Neural progenitor cell (in vitro differentiated cells): ENCODE measurements at regions not wholly inside any gene's neighbourhood (a gene's known extent, or its start where the extent isn't known, plus 50 kb on each side); places are given as distances from the start of the nearest gene placed in this dataset.

Source experiments
- EZH2 ChIP-seq: fragments of 200-600 bp; sonication (generic); IDR thresholded peaks from 2 replicates; pipeline ENCODE4 v1.6.1; 2017; ENCODE audit warnings: antibody characterized with exemption, mild to moderate bottlenecking, moderate library complexity
- EZH2phosphoT487 ChIP-seq: fragments of 200-600 bp; sonication (generic); IDR thresholded peaks from 2 replicates; pipeline ENCODE4 v1.6.1; 2017; ENCODE audit warnings: antibody characterized with exemption
- TF ChIP-seq, protein P1 (sequence below): fragments of 200-600 bp; sonication (generic); IDR thresholded peaks from 2 replicates; pipeline ENCODE4 v1.5.1; 2017; ENCODE audit warnings: antibody characterized with exemption, mild to moderate bottlenecking

DNA sequence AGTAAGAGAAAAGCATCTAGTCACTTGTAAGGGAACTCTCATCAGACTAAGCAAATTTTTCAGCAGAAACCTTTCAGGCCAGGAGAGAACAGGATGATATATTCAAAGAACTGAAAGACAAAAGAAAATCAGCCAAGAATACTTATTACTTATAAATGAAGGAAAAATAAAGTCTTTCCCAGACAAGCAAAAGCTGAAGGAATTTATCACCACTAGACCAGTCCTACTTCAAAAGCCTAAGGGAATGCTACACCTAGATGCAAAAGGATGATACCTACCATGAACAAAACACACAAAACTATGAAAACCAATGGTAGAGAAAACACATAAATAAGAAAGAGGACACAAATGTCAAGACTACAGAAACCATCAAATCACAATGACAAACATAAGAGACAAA lies 126.6 kb upstream of the ABCB5 start:
- TF ChIP-seq, protein P1, sequence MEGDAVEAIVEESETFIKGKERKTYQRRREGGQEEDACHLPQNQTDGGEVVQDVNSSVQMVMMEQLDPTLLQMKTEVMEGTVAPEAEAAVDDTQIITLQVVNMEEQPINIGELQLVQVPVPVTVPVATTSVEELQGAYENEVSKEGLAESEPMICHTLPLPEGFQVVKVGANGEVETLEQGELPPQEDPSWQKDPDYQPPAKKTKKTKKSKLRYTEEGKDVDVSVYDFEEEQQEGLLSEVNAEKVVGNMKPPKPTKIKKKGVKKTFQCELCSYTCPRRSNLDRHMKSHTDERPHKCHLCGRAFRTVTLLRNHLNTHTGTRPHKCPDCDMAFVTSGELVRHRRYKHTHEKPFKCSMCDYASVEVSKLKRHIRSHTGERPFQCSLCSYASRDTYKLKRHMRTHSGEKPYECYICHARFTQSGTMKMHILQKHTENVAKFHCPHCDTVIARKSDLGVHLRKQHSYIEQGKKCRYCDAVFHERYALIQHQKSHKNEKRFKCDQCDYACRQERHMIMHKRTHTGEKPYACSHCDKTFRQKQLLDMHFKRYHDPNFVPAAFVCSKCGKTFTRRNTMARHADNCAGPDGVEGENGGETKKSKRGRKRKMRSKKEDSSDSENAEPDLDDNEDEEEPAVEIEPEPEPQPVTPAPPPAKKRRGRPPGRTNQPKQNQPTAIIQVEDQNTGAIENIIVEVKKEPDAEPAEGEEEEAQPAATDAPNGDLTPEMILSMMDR, result no peak
- TF ChIP-seq EZH2, result no peak
- TF ChIP-seq EZH2phosphoT487, result no peak
